ENCODE measurements at regions not wholly inside any gene's neighbourhood (a gene's known extent, or its start where the extent isn't known, plus 50 kb on each side); places are given as distances from the start of the nearest gene placed in this dataset.
"Not testable (repeated sequence)": the region's sequence is repeated elsewhere in the genome, so short reads cannot be mapped to it uniquely, and the experiment has no call there.

DNA sequence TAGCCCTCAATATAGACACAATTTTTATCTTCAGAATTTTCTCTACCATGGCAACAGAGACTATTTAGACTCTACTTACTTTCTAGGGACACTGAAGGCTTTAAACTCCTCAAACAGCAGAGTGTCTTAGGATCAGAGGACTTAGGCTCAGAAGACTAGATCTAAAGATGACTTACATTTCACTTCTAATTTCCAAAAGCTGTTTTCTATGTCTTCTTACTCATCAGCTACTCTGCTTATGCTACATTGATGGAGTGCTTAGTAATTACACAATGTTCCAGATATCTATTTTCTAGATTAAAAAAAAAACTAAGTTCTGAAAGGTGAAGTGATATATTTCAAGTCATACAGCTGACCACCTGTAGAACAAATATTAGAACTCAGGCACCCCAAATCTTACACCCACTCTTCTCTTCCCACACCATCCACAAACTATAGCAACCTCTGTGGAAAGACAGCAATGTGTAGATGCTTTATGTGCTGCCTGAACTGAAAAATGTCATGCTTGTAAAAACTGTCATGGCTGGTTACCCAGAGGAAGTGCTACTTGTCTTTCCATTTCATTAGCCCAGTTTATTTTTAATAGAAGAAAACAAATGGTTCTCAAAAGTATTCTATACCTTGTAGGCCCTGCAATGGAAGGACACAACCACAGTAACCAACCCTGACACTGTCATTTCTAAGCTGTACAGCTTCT is 831.0 kb upstream of the ACVR2A start:
- DNase-seq (ENCODE audit: low read depth), result no peak

DNA sequence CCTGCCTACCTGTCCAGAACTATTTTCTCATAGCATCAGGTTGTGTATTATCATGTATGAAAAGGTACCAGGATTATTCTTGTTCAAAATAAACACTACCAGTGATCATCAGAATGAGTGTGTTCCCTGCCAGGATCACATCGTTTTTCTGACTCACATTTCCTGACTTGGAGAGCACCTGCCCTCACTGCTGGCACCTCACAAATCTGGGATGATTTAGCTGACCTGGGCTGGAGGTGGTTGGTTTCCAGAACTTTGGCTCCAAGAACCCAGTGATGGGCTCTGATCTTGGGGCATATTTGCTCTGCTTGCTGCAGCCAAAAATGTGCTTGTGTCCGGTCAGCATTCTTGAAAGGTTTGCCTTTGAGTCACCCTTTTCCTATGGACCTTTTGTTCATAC is 836.3 kb upstream of the ACVR2A start:
- no peak for DNase-seq (ENCODE audit: low read depth)

DNA sequence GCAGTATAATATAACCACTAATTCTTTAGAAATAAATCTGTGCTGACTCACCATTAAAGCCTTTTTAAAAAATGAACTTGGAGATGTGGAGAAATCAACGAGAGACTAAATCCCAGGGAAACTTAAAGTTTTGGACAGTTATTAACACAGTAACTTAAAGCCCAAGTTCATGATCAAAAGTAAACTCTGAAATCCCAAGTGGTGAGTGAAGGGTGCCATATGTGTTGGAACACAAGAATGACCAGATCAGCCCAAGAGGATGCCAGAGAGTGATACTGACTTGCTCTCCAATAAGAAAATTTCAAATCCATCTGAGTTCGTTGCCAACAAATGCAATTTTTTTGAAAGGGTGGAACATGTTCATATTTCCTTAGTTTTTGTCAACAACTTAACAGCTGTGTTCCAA is 838.1 kb upstream of the ACVR2A start:
- no peak for DNase-seq (ENCODE audit: low read depth)

DNA sequence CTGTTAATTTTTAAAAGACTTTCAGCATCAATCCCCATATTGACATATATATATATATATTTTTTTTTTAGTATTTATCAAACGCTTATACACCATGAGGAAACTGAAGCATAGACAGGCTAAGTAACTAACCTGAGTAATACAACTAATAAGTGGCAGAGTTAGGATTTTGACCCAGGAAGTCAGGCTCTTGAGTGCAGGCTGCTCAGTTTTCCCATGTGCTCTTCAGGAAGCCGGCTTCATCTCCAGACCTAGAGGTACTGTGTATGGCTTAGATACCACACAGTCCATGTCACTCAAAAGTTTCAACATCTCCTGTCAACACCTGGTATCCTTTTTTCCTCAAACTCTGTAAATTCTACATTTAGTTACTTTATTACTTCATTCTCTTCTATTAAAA is 841.7 kb upstream of the ACVR2A start:
- DNase-seq (ENCODE audit: low read depth), result no peak

DNA sequence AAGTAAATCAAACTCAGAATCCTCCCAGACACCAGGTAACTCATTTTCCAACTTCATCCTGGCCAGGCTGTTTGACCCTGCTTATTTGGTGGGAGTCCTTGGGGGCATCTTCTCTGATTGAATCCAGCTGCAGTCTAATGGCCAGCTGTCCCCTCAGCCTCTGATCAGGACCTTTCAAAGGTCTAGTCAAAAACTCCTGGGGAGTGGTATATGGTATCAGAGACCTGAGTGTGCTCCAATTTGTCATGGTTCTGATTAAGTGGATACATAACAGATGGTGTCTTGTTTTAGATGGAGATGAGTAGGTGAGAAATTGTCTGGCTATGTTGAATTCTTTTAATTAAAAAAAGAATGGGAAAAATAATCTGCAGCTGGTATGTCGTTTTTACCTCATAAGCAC is 842.6 kb upstream of the ACVR2A start:
- no peak for DNase-seq (ENCODE audit: low read depth)

DNA sequence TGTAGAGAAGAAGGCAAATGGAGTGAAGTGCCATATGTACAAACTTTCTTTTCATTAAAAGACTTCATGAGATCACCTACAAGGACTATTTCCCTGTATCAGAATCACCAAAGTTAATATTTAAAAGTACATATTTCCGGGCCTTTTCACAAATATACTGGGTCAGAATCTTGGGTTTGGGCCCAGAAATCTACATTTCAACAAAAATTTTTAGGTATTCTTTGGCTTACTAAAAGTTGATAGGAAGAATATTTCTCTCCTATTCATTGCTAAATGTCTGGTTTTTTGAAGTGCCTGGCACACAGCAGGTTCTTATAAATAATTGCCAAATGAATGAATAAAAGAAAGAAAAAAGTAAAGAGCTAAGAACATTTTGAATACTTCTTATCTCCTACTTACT is 843.8 kb upstream of the ACVR2A start:
- DNase-seq (ENCODE audit: low read depth), result no peak

DNA sequence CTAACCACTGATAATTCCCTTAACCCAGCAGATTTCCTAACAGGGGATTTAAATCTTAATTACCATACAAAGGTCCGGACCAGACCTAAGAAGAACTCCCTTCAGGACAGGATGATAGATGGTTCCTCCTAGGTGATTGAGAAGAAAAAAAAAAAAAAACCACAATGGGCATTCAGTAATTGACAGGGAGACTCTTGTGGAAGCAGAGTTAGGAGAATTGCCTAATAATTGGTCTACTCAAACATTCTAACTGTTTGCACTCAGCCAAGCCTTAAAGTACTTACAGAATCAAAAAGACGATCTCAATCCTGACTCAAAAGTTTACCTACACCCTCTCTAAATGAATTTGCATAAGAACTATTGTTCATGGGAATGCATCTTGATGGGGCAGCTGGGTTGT is 844.7 kb upstream of the ACVR2A start:
- DNase-seq (ENCODE audit: low read depth), result not testable (repeated sequence)

DNA sequence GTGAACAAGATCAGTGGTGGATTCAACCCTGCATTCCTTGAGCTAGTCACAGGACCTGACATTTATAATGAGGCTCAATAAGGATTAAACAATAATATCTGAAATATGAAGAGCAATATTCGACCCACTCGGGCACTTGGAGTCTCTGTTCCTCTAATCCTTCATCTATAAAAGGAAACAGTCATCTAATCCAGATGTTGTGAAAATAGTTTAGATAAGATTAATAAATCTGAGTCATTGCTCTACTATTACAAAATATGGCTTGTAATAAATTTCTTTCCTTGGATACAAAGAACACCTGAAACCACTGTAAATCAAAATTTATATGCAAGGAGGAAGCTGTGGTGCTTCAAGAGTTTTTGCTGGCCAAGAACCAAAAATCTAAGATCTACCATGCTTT is 846.9 kb upstream of the ACVR2A start:
- no peak for DNase-seq (ENCODE audit: low read depth)

DNA sequence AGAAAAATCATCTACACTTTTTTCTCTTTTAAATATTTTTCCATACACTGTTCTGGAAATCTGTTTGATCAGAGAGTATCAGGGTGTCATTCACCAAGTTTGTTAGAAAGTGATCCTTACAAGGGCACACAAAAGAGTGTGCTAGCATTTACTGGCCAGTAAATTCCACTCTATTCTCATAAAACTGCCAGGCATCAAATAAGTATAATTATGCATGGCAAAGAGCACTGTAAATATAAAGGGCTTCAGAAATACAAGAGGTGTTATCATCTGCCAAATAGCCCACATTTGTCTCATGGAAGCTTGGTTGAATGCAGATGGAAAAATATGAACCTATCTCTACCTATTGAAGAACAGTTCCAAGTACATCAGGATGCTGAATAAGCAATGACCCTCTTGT is 847.3 kb upstream of the ACVR2A start:
- no peak for DNase-seq (ENCODE audit: low read depth)

DNA sequence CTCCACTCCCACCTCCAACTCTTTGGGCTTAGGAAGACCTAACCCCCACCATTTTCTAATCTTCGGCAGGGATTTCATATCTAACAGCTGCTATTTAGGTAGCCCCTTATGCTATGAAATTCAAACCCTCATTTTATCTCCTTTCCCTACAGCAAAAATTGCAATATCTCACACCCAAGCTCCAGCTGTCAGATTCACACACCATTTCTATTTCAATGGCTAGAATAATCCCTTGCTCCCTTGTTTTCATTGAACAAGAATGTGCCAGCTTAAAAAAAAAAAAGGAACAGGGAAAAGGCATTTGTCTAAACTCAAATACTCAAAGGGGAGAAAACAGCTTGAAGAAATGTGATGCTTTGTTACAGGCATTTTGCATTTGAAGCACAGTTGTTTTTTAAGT is 850.6 kb upstream of the ACVR2A start:
- DNase-seq (ENCODE audit: low read depth), result no peak

DNA sequence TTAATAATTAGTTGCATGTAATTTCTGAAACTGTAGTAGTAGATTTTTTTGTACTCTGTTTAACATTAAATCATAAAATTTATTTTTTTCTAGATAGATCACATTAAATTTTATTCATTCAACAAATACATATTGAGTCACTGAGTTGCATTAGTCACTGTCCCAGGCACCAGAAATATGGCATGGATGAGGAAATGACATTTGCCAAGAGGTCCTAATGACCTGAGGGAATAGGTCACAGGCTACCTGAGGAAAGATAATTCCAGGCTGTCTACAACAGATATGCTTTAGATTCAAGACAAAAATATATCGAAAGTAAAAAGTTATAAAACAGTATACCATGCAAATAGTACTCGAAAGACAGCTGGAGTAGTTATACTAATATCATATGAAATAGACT is 852.4 kb upstream of the ACVR2A start:
- DNase-seq (ENCODE audit: low read depth), result no peak

DNA sequence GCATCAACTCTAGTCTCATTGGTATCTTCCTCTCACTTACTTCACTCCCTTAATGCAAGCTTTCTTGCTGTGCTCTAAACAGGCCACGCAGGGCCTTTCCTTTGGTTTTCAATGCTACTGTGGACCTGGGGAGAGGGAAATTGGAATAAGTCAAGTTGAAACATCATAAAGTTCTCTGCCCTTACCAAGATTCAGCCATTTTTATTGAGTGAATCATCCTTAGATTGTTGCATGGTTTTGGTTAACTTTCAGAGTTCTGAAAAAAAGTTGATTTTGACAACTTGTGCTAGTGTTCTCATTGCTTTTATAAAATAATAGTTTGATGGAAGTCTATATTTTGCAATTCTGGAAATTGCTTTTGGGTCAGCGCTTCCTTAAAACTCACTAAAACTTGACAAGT is 852.8 kb upstream of the ACVR2A start:
- no peak for DNase-seq (ENCODE audit: low read depth)

DNA sequence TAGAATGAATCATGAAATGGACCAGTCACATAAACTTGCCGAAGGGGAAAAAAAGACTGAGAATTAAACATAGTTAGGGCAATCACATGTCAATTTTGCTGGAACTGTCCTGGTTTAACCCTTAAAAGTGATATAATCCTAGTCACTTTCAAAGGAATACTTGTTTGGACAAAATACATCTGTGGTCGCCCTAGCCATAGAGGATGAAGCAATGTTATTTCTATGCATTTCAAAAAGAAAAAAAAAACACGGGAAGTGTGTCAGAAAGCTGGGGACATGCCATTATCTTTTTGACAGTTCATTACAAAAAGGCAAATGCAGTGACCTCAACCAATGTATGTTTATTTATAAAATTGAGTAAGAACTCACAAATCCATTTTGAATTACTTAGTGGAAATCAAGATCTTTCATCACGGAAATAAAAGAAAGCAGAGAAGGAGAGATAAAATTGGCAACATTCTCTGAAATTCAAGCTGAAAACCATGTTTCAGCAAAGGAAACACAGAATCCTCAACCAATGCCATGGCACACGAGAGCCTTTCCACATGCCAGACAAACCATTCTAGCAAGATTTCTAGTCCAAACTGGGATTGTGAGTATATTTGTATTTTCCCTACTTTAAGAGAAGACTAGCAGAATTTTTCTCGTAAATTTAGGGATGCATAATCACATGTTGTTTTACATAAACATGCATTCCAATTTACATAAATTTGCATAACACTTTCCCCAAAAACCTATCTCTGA is 854.3 kb upstream of the ACVR2A start:
- DNase-seq (ENCODE audit: low read depth), result no peak

DNA sequence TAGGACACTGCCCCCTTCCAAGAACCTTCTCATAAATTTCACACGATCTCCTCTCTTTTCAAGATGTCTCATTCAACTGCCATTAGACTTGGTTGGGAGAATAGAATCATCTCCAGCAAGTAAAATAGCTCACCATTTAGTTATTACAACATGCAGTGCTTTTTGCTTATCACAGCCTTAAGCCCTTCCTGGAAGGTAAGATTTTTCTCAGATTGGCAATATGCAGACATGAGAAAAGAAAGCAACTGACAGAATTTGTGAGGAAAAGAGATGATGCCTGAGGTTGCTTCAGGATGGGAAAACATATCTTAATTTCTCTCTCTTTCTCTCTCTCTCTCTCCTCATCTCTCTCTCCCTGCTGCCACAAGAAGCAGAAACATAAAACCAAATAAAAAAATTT is 855.1 kb upstream of the ACVR2A start:
- DNase-seq (ENCODE audit: low read depth), result no peak

DNA sequence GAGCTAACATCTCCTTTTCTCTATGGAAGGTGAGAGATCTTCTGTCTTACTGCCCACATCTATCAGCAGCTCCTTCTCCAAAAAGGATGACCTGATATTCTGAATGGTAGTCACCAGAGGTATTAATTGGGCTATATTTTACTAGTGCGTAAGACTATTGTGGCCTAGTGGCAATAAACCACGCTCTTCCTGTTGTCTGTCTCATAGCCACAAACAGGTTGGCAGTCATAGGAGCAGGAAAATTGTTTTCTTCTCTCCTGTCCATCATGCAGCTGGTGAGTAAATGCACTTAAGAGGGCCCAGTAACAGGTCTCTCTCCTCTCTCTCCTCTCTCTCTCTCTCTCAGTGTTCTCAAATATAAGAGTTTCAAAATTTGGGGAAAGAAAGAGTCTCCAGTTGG is 856.8 kb upstream of the ACVR2A start:
- DNase-seq (ENCODE audit: low read depth), result no peak

DNA sequence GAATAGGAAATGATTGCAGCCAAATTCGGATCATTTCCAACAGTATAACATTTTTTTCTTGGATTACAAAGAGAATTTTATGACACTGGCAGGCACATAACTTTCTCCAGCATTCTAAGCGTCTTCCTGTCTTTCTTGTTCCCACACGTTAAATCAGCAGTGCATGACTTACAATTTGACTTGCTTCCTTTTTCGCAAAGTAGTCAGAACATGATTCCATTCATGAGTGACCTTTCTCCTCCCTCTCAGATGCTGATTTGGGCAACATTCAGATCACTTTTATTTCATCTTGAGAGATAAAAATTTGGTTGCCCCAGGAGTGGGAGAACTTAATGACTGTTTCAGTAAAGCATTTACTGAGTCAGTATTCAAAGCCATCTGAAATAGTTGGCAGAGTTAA is 858.7 kb upstream of the ACVR2A start:
- no peak for DNase-seq (ENCODE audit: low read depth)

DNA sequence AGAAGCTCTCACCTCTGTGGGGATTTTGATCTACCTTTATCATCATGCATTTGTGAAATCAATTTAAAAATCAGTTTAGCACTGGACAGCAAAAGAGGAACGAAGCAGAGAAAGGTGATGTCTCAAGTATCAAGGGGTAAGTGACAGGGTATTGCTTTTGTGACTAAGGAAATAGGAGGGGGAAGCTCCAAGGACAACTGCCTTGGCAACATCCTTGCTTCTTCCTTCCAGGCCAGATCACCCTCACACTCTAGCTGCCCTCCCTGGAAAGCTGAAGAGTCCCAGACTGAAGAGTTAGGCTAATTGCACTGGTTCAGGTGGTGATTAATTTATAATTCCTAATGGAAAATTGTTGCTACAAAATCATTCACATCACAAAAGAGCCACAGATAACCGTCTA is 859.1 kb upstream of the ACVR2A start:
- DNase-seq (ENCODE audit: low read depth), result no peak

DNA sequence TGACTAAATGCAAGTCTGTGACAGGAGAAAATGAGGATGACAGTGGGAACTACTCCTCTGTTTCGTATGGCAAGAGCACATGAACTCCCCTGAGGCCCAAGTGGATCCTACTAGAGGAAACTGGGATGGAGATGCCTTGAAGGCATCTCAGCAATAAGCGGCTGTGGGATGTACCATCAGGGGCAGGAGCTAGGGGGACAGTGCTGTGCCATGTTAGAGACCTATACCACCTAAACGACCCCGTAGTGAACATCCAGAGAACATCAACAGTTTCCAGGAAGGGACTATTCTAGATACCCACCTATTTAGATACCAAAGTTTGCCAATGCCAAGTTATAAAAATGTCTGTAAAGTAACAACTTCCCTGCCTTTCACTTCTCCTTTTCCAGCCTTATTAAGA is 860.8 kb upstream of the ACVR2A start:
- DNase-seq (ENCODE audit: low read depth), result no peak

DNA sequence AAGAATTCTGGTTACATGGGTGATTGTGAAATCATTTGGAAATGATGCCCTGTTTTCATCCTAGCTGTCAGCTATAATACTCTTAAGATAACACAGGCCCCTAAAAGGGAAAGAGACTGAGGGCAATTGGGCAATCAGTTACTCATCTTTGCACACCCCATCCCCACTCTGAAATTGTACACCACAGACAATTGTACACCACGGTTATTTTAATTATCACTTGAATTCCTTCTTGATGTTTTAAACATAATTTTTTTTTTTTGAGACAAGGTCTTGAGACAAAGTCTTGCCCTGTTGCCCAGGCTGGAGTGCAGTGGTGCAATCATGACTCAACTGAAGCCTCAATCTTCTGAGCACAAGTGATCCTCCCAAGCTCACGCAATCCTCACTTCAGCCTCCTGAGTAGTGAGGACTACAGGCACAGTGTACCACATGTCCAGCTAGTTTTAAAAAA is 862.4 kb upstream of the ACVR2A start:
- peak; percentile 51 for DNase-seq (ENCODE audit: low read depth)

DNA sequence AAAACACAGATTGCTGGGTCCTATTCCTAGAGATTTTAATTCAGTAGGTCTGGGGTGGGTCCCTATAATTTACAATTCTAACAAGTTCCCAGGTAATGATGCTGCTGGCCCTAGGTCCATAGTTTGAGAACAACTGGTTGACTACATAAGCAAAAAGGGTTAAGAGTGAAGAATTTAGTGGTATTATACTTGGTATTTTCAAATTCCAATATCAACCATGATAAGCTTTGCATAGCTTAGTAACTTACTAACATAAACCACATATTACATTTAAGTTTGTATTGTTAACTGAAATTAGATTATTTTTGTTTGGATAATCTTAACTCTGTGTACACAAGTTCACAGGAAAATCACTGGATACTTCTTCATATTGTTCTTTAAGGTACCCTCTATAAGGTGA is 862.9 kb upstream of the ACVR2A start:
- DNase-seq (ENCODE audit: low read depth), result no peak

DNA sequence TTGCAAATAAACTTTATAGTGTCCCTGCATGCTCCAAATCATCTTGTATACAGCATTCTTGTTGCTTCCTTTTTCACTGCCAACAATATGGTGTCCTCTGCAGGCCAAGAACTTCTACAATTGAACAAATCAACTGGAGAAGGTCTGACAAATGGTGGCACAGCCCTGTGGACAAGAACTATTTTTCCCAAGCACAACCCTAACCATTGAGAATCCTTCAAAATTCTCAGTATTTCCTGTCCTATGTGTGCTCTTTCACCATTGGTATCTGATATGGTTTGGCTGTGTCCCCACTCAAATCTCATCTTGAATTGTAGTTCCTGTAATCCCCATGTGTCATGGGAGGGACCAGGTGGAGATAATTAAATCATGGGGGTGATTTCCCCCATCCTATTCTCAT is 865.1 kb upstream of the ACVR2A start:
- DNase-seq (ENCODE audit: low read depth), result no peak

DNA sequence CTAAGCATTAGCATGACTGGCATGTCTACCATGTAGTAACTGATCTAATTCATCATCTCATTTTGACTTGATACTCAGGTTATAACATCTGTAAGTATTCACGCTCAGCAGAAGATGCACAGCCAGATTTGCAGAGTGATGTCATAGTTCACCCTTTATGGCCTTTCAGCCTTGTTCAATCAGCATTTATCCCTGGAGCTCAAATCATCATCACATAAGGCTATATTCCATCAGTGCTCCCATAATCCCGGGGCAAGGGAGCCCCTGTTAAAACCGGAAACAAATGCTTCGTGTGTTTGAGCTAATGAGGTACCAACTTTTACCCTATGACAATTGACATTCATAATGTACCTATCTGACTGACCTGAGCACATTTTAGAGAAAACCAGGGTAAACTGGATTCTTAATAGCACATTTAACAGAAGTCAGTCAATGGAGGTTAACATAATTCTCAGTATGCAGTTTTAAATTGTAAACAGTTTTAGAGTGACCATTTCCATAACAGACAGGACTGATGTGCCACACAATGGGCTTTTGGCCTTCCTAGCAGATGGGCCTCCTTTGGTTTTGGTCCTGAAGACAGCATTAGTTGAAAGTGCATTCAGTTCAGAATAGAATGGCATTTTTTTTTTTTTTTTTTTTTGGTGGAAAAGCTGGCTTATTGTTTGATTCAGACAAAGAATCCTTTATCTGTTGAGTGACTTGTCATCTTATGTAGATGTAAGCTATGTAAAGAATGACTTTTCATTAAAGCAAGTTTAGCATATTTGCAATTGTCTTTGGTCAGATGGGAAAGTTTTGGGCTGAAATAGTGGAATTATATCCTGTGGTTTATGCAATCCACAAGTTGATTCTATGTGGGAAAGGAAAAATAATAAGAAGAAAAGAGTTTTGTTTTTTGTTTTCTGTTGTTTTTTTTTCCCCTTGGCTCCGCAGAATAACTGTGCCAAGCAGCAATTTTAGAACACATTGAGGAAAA is 866.0 kb upstream of the ACVR2A start:
- no peak for DNase-seq (ENCODE audit: low read depth)

DNA sequence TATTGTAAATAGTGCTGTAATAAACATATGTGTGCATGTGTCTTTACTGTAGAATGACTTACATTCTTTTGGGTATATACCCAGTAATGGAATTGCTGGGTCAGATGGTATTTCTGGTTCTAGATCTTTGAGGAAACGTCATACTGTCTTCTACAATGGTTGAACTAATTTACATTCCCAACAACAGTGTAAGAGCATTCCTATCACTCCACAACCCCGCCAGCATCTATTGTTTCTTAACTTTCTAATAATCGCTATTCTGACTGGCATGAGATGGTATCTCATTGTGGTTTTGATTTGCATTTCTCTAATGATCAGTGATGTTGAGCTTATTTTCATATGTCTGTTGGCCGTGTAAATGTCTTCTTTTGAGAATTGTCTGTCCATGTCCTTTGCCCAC is 873.8 kb upstream of the ACVR2A start:
- not testable (repeated sequence) for DNase-seq (ENCODE audit: low read depth)
